ENCODE measurements at regions not wholly inside any gene's neighbourhood (a gene's known extent, or its start where the extent isn't known, plus 50 kb on each side); places are given as distances from the start of the nearest gene placed in this dataset.
"Not testable (repeated sequence)": the region's sequence is repeated elsewhere in the genome, so short reads cannot be mapped to it uniquely, and the experiment has no call there.

GRCh38 chrX:3520458-3520857, 174.0 kb upstream of the MXRA5 start:
- peaks cover 0 to 7% (median 0%) of the 10 kb centered on the region in 9 donors for H3K4me1 ChIP-seq
- intact Hi-C loops (cut with DNase I), result loop anchor here in 1 of 10 donors (10.0 kb wide), 1 partner anchor 276 kb away; no protein-coding TSS in a partner anchor
- no peak for ATAC-seq

GRCh38 chrX:3519384-3519783, 172.9 kb upstream of the MXRA5 start:
- DNase-seq; H3K36me3 ChIP-seq; H3K27me3 ChIP-seq; intact Hi-C loops (cut with DNase I); H3K4me3 ChIP-seq; ATAC-seq; H3K9me3 ChIP-seq; H3K4me1 ChIP-seq: not testable (repeated sequence)
- peak overlapping the region in 3 of 10 donors; percentile 13 to 73 (median 47) for H3K27ac ChIP-seq
- 85 to 88% methylated on average over 8 of the region's 8 CpGs for WGBS, 2 donors

More at GRCh38 chrX:3520458-3520857, 174.0 kb upstream of the MXRA5 start:
- DNase-seq, result no peak
- peak overlapping the region in 4 of 10 donors; percentile 9 to 74 (median 60) for H3K27ac ChIP-seq
- H3K4me3 ChIP-seq, result no peak overlapping the region
- TF ChIP-seq CTCF (IDR thresholded peaks at IDR 0.05), result no peak
- 73 to 75% methylated on average over 3 of the region's 3 CpGs for WGBS, 2 donors
- no peaks in the 10 kb centered on the region for H3K36me3 ChIP-seq
- H3K9me3 ChIP-seq, result peaks cover 0 to 4% (median 0%) of the 10 kb centered on the region in 11 donors
- H3K27me3 ChIP-seq, result no peaks in the 10 kb centered on the region

- peaks cover 0 to 6% (median 0%) of the 10 kb centered on the region in 9 donors for H3K4me1 ChIP-seq
- DNase-seq, result peak; percentile 17 to 35
- 67 to 72% methylated on average over 10 of the region's 10 CpGs for WGBS, 2 donors
- H3K27ac ChIP-seq, result peak overlapping the region in 3 of 10 donors; percentile 31 to 73 (median 53)
- intact Hi-C loops (cut with DNase I), result no loop called here
- H3K36me3 ChIP-seq, result no peaks in the 10 kb centered on the region
- H3K4me3 ChIP-seq, result no peak overlapping the region
- no peaks in the 10 kb centered on the region for H3K27me3 ChIP-seq
- H3K9me3 ChIP-seq, result peaks cover 0 to 2% (median 0%) of the 10 kb centered on the region in 11 donors
- TF ChIP-seq CTCF (IDR thresholded peaks at IDR 0.05), result no peak
- peak in 7 of 8 donors; percentile 46 to 82 (median 63) for ATAC-seq
Measured at GRCh38 chrX:3518870-3519269, 172.4 kb upstream of the MXRA5 start.

GRCh38 chrX:3516051-3516541, 169.6 kb upstream of the MXRA5 start:
- H3K9me3 ChIP-seq, result no peaks in the 10 kb centered on the region
- intact Hi-C loops (cut with DNase I), result no loop called here
- WGBS, 2 donors, result 78 to 80% methylated on average over 6 of the region's 6 CpGs
- DNase-seq (no peak), ATAC-seq (no peak)
- H3K4me1 ChIP-seq, result no peaks in the 10 kb centered on the region
- TF ChIP-seq CTCF (IDR thresholded peaks at IDR 0.05), result no peak
- H3K27me3 ChIP-seq, result no peaks in the 10 kb centered on the region
- H3K4me3 ChIP-seq, result no peak overlapping the region
- H3K36me3 ChIP-seq, result no peaks in the 10 kb centered on the region
- no peak overlapping the region for H3K27ac ChIP-seq

GRCh38 chrX:3514996-3515395, 168.5 kb upstream of the MXRA5 start:
- no peak for DNase-seq
- Histone ChIP-seq H3K27ac (peak overlapping the region in 1 of 10 donors; percentile 50), H3K9me3 (no peaks in the 10 kb centered on the region), H3K4me1 (no peaks in the 10 kb centered on the region), H3K27me3 (no peaks in the 10 kb centered on the region), H3K4me3 (no peak overlapping the region), H3K36me3 (no peaks in the 10 kb centered on the region)
- WGBS, 2 donors, result 89 to 93% methylated on average over 3 of the region's 3 CpGs
- no peak for TF ChIP-seq CTCF (IDR thresholded peaks at IDR 0.05)
- intact Hi-C loops (cut with DNase I), result no loop called here
- no peak for ATAC-seq

GRCh38 chrX:3512150-3512549, 165.7 kb upstream of the MXRA5 start:
- WGBS, 2 donors, result 42 to 53% methylated on average over 9 to 10 of the region's 10 CpGs
- not testable (repeated sequence) for H3K27me3 ChIP-seq

More at GRCh38 chrX:3512150-3512549, 165.7 kb upstream of the MXRA5 start:
- H3K4me3 ChIP-seq; H3K27ac ChIP-seq; H3K4me1 ChIP-seq; H3K9me3 ChIP-seq; ATAC-seq; DNase-seq; intact Hi-C loops (cut with DNase I); H3K36me3 ChIP-seq: not testable (repeated sequence)

Measured in heart right ventricle (tissue), 16 donors.